GM12872 (cell line): ENCODE measurements at regions not wholly inside any gene's neighbourhood (a gene's known extent, or its start where the extent isn't known, plus 50 kb on each side); places are given as distances from the start of the nearest gene placed in this dataset.

Experiments used
- CTCF ChIP-seq: IDR thresholded peaks from 3 replicates; pipeline ENCODE4 v1.5.1; 2011; ENCODE audit warnings: low read depth, mild to moderate bottlenecking, low read length, moderate library complexity; ENCODE audit not compliant: insufficient read depth

- no peak for TF ChIP-seq CTCF
These were observed 466.3 kb downstream of the SEMA3D start for GRCh38 chr7:84720456-84721097.

- TF ChIP-seq CTCF, result no peak
These were observed 472.1 kb downstream of the SEMA3D start for GRCh38 chr7:84714765-84715164.

- no peak for TF ChIP-seq CTCF
These were observed 474.3 kb downstream of the SEMA3D start for GRCh38 chr7:84712374-84713121.

GRCh38 chr7:84705706-84706105 lies 481.1 kb downstream of the SEMA3D start:
- TF ChIP-seq CTCF, result no peak

- TF ChIP-seq CTCF, result no peak
These were observed 481.8 kb downstream of the SEMA3D start for GRCh38 chr7:84705079-84705478.

GRCh38 chr7:84704380-84704779 lies 482.5 kb downstream of the SEMA3D start:
- no peak for TF ChIP-seq CTCF

- no peak for TF ChIP-seq CTCF
These were observed 485.1 kb downstream of the SEMA3D start for GRCh38 chr7:84701524-84702306.
